ENCODE measurements at regions not wholly inside any gene's neighbourhood (a gene's known extent, or its start where the extent isn't known, plus 50 kb on each side); places are given as distances from the start of the nearest gene placed in this dataset.

- no peak for ATAC-seq
- TF ChIP-seq CTCF (IDR thresholded peaks at IDR 0.05) = no peak
- Histone ChIP-seq H3K36me3 (ENCODE audit: insufficient read depth in 1 of 2, low read depth in 1 of 2) (no peaks in the 10 kb centered on the region), H3K4me3 (no peak overlapping the region), H3K9me3 (no peaks in the 10 kb centered on the region), H3K27ac (no peak overlapping the region), H3K4me1 (no peaks in the 10 kb centered on the region), H3K27me3 (ENCODE audit: insufficient read depth in 3 of 3, low read length in 2 of 3) (peaks cover 0 to 2% (median 0%) of the 10 kb centered on the region in 3 donors)
- intact Hi-C loops (cut with DNase I) = no loop called here
- DNase-seq = no peak
- WGBS, 3 donors = 35 to 51% (median 47%) methylated on average over 4 of the region's 4 CpGs
These were observed 196.7 kb downstream of the TENT4A start for GRCh38 chr5:6909901-6910300.

- Histone ChIP-seq H3K4me1 (no peaks in the 10 kb centered on the region), H3K36me3 (ENCODE audit: insufficient read depth in 1 of 2, low read depth in 1 of 2) (no peaks in the 10 kb centered on the region), H3K27me3 (ENCODE audit: insufficient read depth in 3 of 3, low read length in 2 of 3) (peaks cover 0 to 2% (median 0%) of the 10 kb centered on the region in 3 donors), H3K9me3 (no peaks in the 10 kb centered on the region), H3K27ac (no peak overlapping the region), H3K4me3 (no peak overlapping the region)
- TF ChIP-seq CTCF (IDR thresholded peaks at IDR 0.05) = no peak
- WGBS, 3 donors = 38 to 59% (median 46%) methylated on average over 3 of the region's 3 CpGs
- DNase-seq (no peak), ATAC-seq (no peak)
- intact Hi-C loops (cut with DNase I) = no loop called here
These were observed 197.7 kb downstream of the TENT4A start for GRCh38 chr5:6910950-6911349.

- H3K27ac ChIP-seq = no peak overlapping the region
- no peaks in the 10 kb centered on the region for H3K36me3 ChIP-seq (ENCODE audit: insufficient read depth in 1 of 2, low read depth in 1 of 2)
- no peaks in the 10 kb centered on the region for H3K4me1 ChIP-seq
- H3K4me3 ChIP-seq = no peak overlapping the region
- ATAC-seq (no peak), DNase-seq (no peak)
- H3K27me3 ChIP-seq (ENCODE audit: insufficient read depth in 3 of 3, low read length in 2 of 3) = no peaks in the 10 kb centered on the region
- peaks cover 3% of the 10 kb centered on the region for H3K9me3 ChIP-seq
- intact Hi-C loops (cut with DNase I) = no loop called here
- WGBS, 3 donors = 73 to 87% (median 82%) methylated on average over 2 of the region's 2 CpGs
- TF ChIP-seq CTCF (IDR thresholded peaks at IDR 0.05) = no peak
These were observed 201.1 kb downstream of the TENT4A start for GRCh38 chr5:6914347-6914746.

- H3K27ac ChIP-seq = no peak overlapping the region
- no peak overlapping the region for H3K4me3 ChIP-seq
- intact Hi-C loops (cut with DNase I) = no loop called here
- peaks cover 3% of the 10 kb centered on the region for H3K9me3 ChIP-seq
- no peaks in the 10 kb centered on the region for H3K4me1 ChIP-seq
- 68 to 83% (median 79%) methylated on average over 3 of the region's 3 CpGs for WGBS, 3 donors
- H3K36me3 ChIP-seq (ENCODE audit: insufficient read depth in 1 of 2, low read depth in 1 of 2) = no peaks in the 10 kb centered on the region
- TF ChIP-seq CTCF (IDR thresholded peaks at IDR 0.05) = no peak
- no peaks in the 10 kb centered on the region for H3K27me3 ChIP-seq (ENCODE audit: insufficient read depth in 3 of 3, low read length in 2 of 3)
- no peak for ATAC-seq
- no peak for DNase-seq
These were observed 202.3 kb downstream of the TENT4A start for GRCh38 chr5:6915574-6915973.

- WGBS, 3 donors = 78 to 85% (median 80%) methylated on average over 5 of the region's 5 CpGs
- TF ChIP-seq CTCF (IDR thresholded peaks at IDR 0.05) = no peak
- no peaks in the 10 kb centered on the region for H3K27me3 ChIP-seq (ENCODE audit: insufficient read depth in 3 of 3, low read length in 2 of 3)
- peaks cover 3% of the 10 kb centered on the region for H3K9me3 ChIP-seq
- no peaks in the 10 kb centered on the region for H3K36me3 ChIP-seq (ENCODE audit: insufficient read depth in 1 of 2, low read depth in 1 of 2)
- DNase-seq = no peak
- H3K4me3 ChIP-seq = no peak overlapping the region
- ATAC-seq = no peak
- H3K4me1 ChIP-seq = no peaks in the 10 kb centered on the region
- no peak overlapping the region for H3K27ac ChIP-seq
- intact Hi-C loops (cut with DNase I) = no loop called here
These were observed 205.0 kb downstream of the TENT4A start for GRCh38 chr5:6918255-6918654.

Measured in psoas muscle (tissue), 7 donors.